Loucy (cell line): ENCODE measurements at regions not wholly inside any gene's neighbourhood (a gene's known extent, or its start where the extent isn't known, plus 50 kb on each side); places are given as distances from the start of the nearest gene placed in this dataset.

ENCODE experiments used
- EZH2phosphoT487 ChIP-seq: fragments of 200-600 bp; IDR thresholded peaks from 2 replicates; pipeline ENCODE4 v1.6.1; 2018; ENCODE audit warnings: antibody characterized with exemption, mild to moderate bottlenecking, moderate library complexity, borderline replicate concordance
- TF ChIP-seq, protein P1 (sequence below): fragments of 200-600 bp; sonication (generic); conservative IDR thresholded peaks from 2 replicates; pipeline ENCODE4 v1.5.1; 2014; ENCODE audit warnings: mild to moderate bottlenecking, antibody characterized with exemption, low read length

DNA sequence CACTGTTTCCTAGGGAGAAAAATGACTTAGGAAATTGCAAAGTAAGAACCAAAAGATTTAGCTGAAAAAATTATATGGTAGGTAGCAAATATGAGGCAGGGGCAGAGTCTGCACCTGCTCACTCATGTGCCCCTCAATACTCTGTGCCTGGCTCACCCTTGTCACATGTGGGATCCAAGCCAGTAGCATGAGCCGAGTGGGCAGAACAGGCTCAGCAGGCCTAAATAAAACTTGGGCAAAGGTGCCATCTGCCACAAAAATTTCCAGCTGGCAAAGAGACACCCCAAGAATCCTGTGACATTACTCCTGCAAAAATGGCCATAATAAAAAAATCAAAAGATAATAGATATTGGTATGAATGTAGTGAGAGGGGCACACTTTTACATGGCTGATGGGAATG lies 1321.2 kb downstream of the NCAM2 start:
- TF ChIP-seq, protein P1, sequence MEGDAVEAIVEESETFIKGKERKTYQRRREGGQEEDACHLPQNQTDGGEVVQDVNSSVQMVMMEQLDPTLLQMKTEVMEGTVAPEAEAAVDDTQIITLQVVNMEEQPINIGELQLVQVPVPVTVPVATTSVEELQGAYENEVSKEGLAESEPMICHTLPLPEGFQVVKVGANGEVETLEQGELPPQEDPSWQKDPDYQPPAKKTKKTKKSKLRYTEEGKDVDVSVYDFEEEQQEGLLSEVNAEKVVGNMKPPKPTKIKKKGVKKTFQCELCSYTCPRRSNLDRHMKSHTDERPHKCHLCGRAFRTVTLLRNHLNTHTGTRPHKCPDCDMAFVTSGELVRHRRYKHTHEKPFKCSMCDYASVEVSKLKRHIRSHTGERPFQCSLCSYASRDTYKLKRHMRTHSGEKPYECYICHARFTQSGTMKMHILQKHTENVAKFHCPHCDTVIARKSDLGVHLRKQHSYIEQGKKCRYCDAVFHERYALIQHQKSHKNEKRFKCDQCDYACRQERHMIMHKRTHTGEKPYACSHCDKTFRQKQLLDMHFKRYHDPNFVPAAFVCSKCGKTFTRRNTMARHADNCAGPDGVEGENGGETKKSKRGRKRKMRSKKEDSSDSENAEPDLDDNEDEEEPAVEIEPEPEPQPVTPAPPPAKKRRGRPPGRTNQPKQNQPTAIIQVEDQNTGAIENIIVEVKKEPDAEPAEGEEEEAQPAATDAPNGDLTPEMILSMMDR, result no peak
- TF ChIP-seq EZH2phosphoT487, result no peak
